GM19372 (cell line): ENCODE measurements at regions not wholly inside any gene's neighbourhood (a gene's known extent, or its start where the extent isn't known, plus 50 kb on each side); places are given as distances from the start of the nearest gene placed in this dataset.
"Not testable (repeated sequence)": the region's sequence is repeated elsewhere in the genome, so short reads cannot be mapped to it uniquely, and the experiment has no call there.

ENCODE experiments used
- ATAC-seq: cut with Tn5 transposase; IDR thresholded peaks from one replicate; pipeline ENCODE4 v1.9.1; 2021; ENCODE audit warnings: mild to moderate bottlenecking, low read depth, moderate library complexity; ENCODE audit not compliant: unreplicated experiment

GRCh38 chr14:30349520-30349919 is 209.4 kb upstream of the G2E3 start:
- no peak for ATAC-seq

GRCh38 chr14:30354439-30354838 is 204.5 kb upstream of the G2E3 start:
- ATAC-seq = no peak

- peak; percentile 74 for ATAC-seq
Observed at GRCh38 chr14:30355431-30355913, 203.5 kb upstream of the G2E3 start.

GRCh38 chr14:30356438-30357202 is 202.3 kb upstream of the G2E3 start:
- no peak for ATAC-seq

- ATAC-seq = no peak
Observed at GRCh38 chr14:30357791-30358190, 201.2 kb upstream of the G2E3 start.

- no peak for ATAC-seq
Observed at GRCh38 chr14:30362369-30363218, 196.4 kb upstream of the G2E3 start.

- not testable (repeated sequence) for ATAC-seq
Observed at GRCh38 chr14:30363219-30363880, 195.6 kb upstream of the G2E3 start.

GRCh38 chr14:30369502-30370180 is 189.3 kb upstream of the G2E3 start:
- ATAC-seq = no peak

- ATAC-seq = no peak
Observed at GRCh38 chr14:30373053-30373452, 185.9 kb upstream of the G2E3 start.

GRCh38 chr14:30373526-30373925 is 185.4 kb upstream of the G2E3 start:
- no peak for ATAC-seq

- ATAC-seq = peak; percentile 95
Observed at GRCh38 chr14:30375296-30375892, 183.6 kb upstream of the G2E3 start.

GRCh38 chr14:30381861-30382480 is 177.0 kb upstream of the G2E3 start:
- no peak for ATAC-seq

- ATAC-seq = no peak
Observed at GRCh38 chr14:30385925-30386324, 173.0 kb upstream of the G2E3 start.

GRCh38 chr14:30387871-30388270 is 171.1 kb upstream of the G2E3 start:
- no peak for ATAC-seq

GRCh38 chr14:30389134-30389876 is 169.7 kb upstream of the G2E3 start:
- ATAC-seq = no peak

- no peak for ATAC-seq
Observed at GRCh38 chr14:30389877-30390385, 169.0 kb upstream of the G2E3 start.

- no peak for ATAC-seq
Observed at GRCh38 chr14:30395065-30395464, 163.9 kb upstream of the G2E3 start.

- no peak for ATAC-seq
Observed at GRCh38 chr14:30402846-30403245, 156.1 kb upstream of the G2E3 start.

- ATAC-seq = no peak
Observed at GRCh38 chr14:30403791-30404190, 155.2 kb upstream of the G2E3 start.
